PC-3 (cell line): ENCODE measurements at regions not wholly inside any gene's neighbourhood (a gene's known extent, or its start where the extent isn't known, plus 50 kb on each side); places are given as distances from the start of the nearest gene placed in this dataset.
"Not testable (repeated sequence)": the region's sequence is repeated elsewhere in the genome, so short reads cannot be mapped to it uniquely, and the experiment has no call there.

ENCODE experiments used
- ATAC-seq: fragments of 200-7000 bp; cut with Tn5 transposase; 2 replicates; pipeline ENCODE4 v1.9.1; 2020; ENCODE audit warnings: mild to moderate bottlenecking, moderate library complexity
- BruUV-seq: library from RNA; stranded (reverse); fragments of 400-500 nt; replicated peaks from 2 replicates; lab custom pipeline; 2021; lab: Mats Ljungman, UMichigan
- CTCF ChIA-PET: fragments of 300-600 bp; sonication (Branson Sonifier 250); formaldehyde crosslinking; loops from one replicate; lab custom pipeline; 2022; ENCODE audit warnings: antibody characterized with exemption; lab: Charles Lee
- POLR2A ChIA-PET: fragments of 300-600 bp; sonication (Branson Sonifier 250); formaldehyde crosslinking; loops from one replicate; lab custom pipeline; 2022; ENCODE audit warnings: antibody characterized with exemption; ENCODE audit not compliant: unreplicated experiment; lab: Charles Lee
- DNase-seq: peaks from one replicate; pipeline ENCODE4 v3.0.0-alpha.2; 2015
- H2AFZ ChIP-seq: fragments of 300-600 bp; sonication (generic); 2 replicates; pipeline ENCODE4 v1.6.0; 2016; ENCODE audit warnings: antibody characterized with exemption, low read length
- H3F3A ChIP-seq: fragments of 300-600 bp; sonication (generic); one replicate; pipeline ENCODE4 v1.6.0; 2017; ENCODE audit warnings: antibody characterized with exemption, low read length, control low read depth, mild to moderate bottlenecking; ENCODE audit not compliant: unreplicated experiment
- H3K27ac ChIP-seq: fragments of 300-600 bp; sonication (generic); 2 replicates; pipeline ENCODE4 v1.5.1; 2016; ENCODE audit warnings: mild to moderate bottlenecking, low read length
- H3K27me3 ChIP-seq: fragments of 300-600 bp; sonication (generic); 2 replicates; pipeline ENCODE4 v1.6.1; 2016; ENCODE audit warnings: low read length, mixed read lengths
- H3K36me3 ChIP-seq: fragments of 300-600 bp; sonication (generic); 2 replicates; pipeline ENCODE4 v1.6.1; 2016; ENCODE audit warnings: low read depth, mixed run types, low read length, mixed read lengths
- H3K4me1 ChIP-seq: fragments of 300-600 bp; sonication (generic); 2 replicates; pipeline ENCODE4 v1.5.1; 2016; ENCODE audit warnings: low read length; ENCODE audit not compliant: insufficient read depth
- H3K4me2 ChIP-seq: fragments of 300-600 bp; sonication (generic); 2 replicates; pipeline ENCODE4 v1.6.0; 2016; ENCODE audit warnings: low read length
- H3K4me3 ChIP-seq: fragments of 300-600 bp; sonication (generic); 2 replicates; pipeline ENCODE4 v1.5.1; 2016; ENCODE audit warnings: mild to moderate bottlenecking, low read length, mixed read lengths
- H3K79me2 ChIP-seq: fragments of 300-600 bp; sonication (generic); 2 replicates; pipeline ENCODE4 v1.6.1; 2017; ENCODE audit warnings: low read length, mixed read lengths
- H3K9ac ChIP-seq: fragments of 300-600 bp; sonication (generic); 2 replicates; pipeline ENCODE4 v1.6.0; 2016; ENCODE audit warnings: mild to moderate bottlenecking, low read length
- H3K9me2 ChIP-seq: fragments of 300-600 bp; sonication (generic); replicated peaks from 2 replicates; pipeline ENCODE4 v1.6.1; 2016; ENCODE audit warnings: mixed run types, low read length, mixed read lengths
- H3K9me3 ChIP-seq: fragments of 300-600 bp; sonication (generic); 2 replicates; pipeline ENCODE4 v1.6.1; 2016; ENCODE audit warnings: low read length, mixed read lengths
- H4K20me1 ChIP-seq: fragments of 300-600 bp; sonication (generic); 2 replicates; pipeline ENCODE4 v1.6.1; 2016; ENCODE audit warnings: low read length, mixed read lengths
- CTCF ChIP-seq: fragments of 300-600 bp; sonication (generic); conservative IDR thresholded peaks from 2 replicates; pipeline ENCODE4 v1.5.1; 2017; ENCODE audit warnings: antibody characterized with exemption, low read depth, mild to moderate bottlenecking, low read length
- EZH2 ChIP-seq: fragments of 300-600 bp; sonication (generic); IDR thresholded peaks from one replicate; pipeline ENCODE4 v1.6.1; 2017; ENCODE audit warnings: antibody characterized with exemption, mild to moderate bottlenecking, low read length; ENCODE audit not compliant: unreplicated experiment
- EZH2phosphoT487 ChIP-seq: fragments of 300-600 bp; sonication (generic); IDR thresholded peaks from 2 replicates; pipeline ENCODE4 v1.6.1; 2018; ENCODE audit warnings: mild to moderate bottlenecking, antibody characterized with exemption, low read length, borderline replicate concordance
- intact Hi-C: fragments of 100-400 bp; cut with micrococcal nuclease; formaldehyde crosslinking; loops from 2 replicates; pipeline ENCODE4 v1.9.0; 2023

DNA sequence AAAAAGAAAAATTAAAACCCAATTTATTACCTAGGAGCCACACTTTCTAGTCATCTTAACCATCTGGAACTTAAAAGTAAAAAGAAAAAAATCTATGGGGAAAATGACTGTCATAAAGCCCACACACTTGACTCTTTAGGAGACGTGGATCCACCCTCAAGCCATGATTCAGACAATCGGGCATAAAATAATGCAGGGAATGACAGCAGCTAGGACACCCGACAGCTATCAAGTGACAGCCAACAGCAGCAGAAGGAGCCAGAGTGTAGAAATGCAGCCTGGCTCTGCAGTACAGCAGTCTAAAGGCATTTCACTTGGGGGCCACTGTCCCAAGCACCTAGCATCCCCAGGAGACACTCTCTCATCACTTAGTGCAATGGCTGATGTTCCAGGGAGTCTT lies 226.9 kb downstream of the CAAP1 start:
- DNase-seq = no peak
- Histone ChIP-seq H3K4me3 (no peak overlapping the region), H2AFZ (no peak overlapping the region), H3K4me2 (no peak overlapping the region), H3K79me2 (no peaks in the 10 kb centered on the region), H3K9ac (no peak overlapping the region), H3K27me3 (no peaks in the 10 kb centered on the region), H3K36me3 (no peaks in the 10 kb centered on the region), H3K4me1 (no peaks in the 10 kb centered on the region), H3K27ac (no peak overlapping the region), H4K20me1 (no peaks in the 10 kb centered on the region), H3F3A (no peaks in the 10 kb centered on the region), H3K9me2 (no peaks in the 10 kb centered on the region), H3K9me3 (no peaks in the 10 kb centered on the region)
- TF ChIP-seq CTCF = no peak
- TF ChIP-seq EZH2phosphoT487 = no peak
- no peak for TF ChIP-seq EZH2
- intact Hi-C loops = no loop called here
- no peak for ATAC-seq
- POLR2A ChIA-PET = no interaction called here
- CTCF ChIA-PET = no interaction called here
- BruUV-seq = no TSS peak

GRCh38 chr9:26664087-26664773 lies 228.4 kb downstream of the CAAP1 start:
- H3K4me1 ChIP-seq, intact Hi-C loops, H2AFZ ChIP-seq, H3K36me3 ChIP-seq, H3K9ac ChIP-seq, H3K79me2 ChIP-seq, H3K27ac ChIP-seq, H3K4me3 ChIP-seq, H3K9me2 ChIP-seq, H3K4me2 ChIP-seq, POLR2A ChIA-PET, H3K9me3 ChIP-seq, CTCF ChIA-PET, BruUV-seq, H3K27me3 ChIP-seq, DNase-seq, ATAC-seq, H3F3A ChIP-seq, H4K20me1 ChIP-seq: not testable (repeated sequence)

DNA sequence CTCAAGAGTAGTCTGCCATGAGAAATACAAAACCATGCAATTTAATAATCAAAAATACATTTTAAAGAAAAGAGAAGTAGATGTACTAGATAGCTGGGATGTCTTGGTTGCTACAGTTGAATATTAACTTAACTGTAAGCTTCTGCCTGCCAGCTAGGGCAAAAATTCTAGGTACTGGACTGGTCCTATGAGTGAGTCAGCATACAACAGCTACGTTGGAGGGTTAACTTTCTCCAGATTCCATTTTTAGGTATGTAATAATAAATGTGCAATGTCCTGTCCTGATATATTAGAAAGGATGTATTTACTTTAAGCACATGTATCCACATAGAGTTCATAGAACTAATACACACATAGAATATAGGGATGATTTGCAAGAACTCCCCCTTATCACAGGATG lies 230.1 kb downstream of the CAAP1 start:
- Histone ChIP-seq H3K4me2 (no peak overlapping the region), H3K9me3 (no peaks in the 10 kb centered on the region), H2AFZ (no peak overlapping the region), H3F3A (no peaks in the 10 kb centered on the region), H3K4me1 (peaks cover 12% of the 10 kb centered on the region), H4K20me1 (no peaks in the 10 kb centered on the region), H3K79me2 (no peaks in the 10 kb centered on the region), H3K27ac (no peak overlapping the region), H3K36me3 (no peaks in the 10 kb centered on the region), H3K9ac (no peak overlapping the region), H3K4me3 (no peak overlapping the region), H3K27me3 (no peaks in the 10 kb centered on the region), H3K9me2 (no peaks in the 10 kb centered on the region)
- POLR2A ChIA-PET = no interaction called here
- no peak for ATAC-seq
- CTCF ChIA-PET = no interaction called here
- no TSS peak for BruUV-seq
- intact Hi-C loops = no loop called here
- DNase-seq = no peak
- TF ChIP-seq EZH2 = no peak
- TF ChIP-seq EZH2phosphoT487 = no peak
- TF ChIP-seq CTCF = no peak
